ENCODE measurements at regions not wholly inside any gene's neighbourhood (a gene's known extent, or its start where the extent isn't known, plus 50 kb on each side); places are given as distances from the start of the nearest gene placed in this dataset.
A peak's percentile ranks its signal among the peaks of the same experiment; 100 is the strongest.
"Not testable (repeated sequence)": the region's sequence is repeated elsewhere in the genome, so short reads cannot be mapped to it uniquely, and the experiment has no call there.

GRCh38 chrX:130529531-130529930, 127.7 kb downstream of the RBMX2 start:
- TF ChIP-seq CTCF (IDR thresholded peaks at IDR 0.05; ENCODE audit: low read length, missing control alignments), result no peak
- no peak for DNase-seq (ENCODE audit: low read depth)
- no peak overlapping the region for H3K4me3 ChIP-seq (replicated peaks; ENCODE audit: low read depth, low read length)

- H3K4me3 ChIP-seq (replicated peaks; ENCODE audit: low read depth, low read length), result no peak overlapping the region
- DNase-seq (ENCODE audit: low read depth), result no peak
- TF ChIP-seq CTCF (IDR thresholded peaks at IDR 0.05; ENCODE audit: low read length, missing control alignments), result no peak
Measured at GRCh38 chrX:130531066-130531465, 129.3 kb downstream of the RBMX2 start.

- TF ChIP-seq CTCF (IDR thresholded peaks at IDR 0.05; ENCODE audit: low read length, missing control alignments), result peak; percentile 65
- H3K4me3 ChIP-seq (replicated peaks; ENCODE audit: low read depth, low read length), result no peak overlapping the region
- peak; percentile 57 for DNase-seq (ENCODE audit: low read depth)
Measured at GRCh38 chrX:130539721-130540321, 138.0 kb downstream of the RBMX2 start.

GRCh38 chrX:130543603-130544325, 142.0 kb downstream of the RBMX2 start:
- H3K4me3 ChIP-seq (replicated peaks; ENCODE audit: low read depth, low read length), result no peak overlapping the region
- no peak for TF ChIP-seq CTCF (IDR thresholded peaks at IDR 0.05; ENCODE audit: low read length, missing control alignments)
- no peak for DNase-seq (ENCODE audit: low read depth)

- H3K4me3 ChIP-seq (replicated peaks; ENCODE audit: low read depth, low read length), result no peak overlapping the region
- DNase-seq (ENCODE audit: low read depth), result no peak
- no peak for TF ChIP-seq CTCF (IDR thresholded peaks at IDR 0.05; ENCODE audit: low read length, missing control alignments)
Measured at GRCh38 chrX:130545796-130546195, 144.0 kb downstream of the RBMX2 start.

- DNase-seq (ENCODE audit: low read depth), result peak; percentile 1
Measured at GRCh38 chrX:130549382-130549781, 147.6 kb downstream of the RBMX2 start.

GRCh38 chrX:130550351-130550750, 148.6 kb downstream of the RBMX2 start:
- no peak overlapping the region for H3K4me3 ChIP-seq (replicated peaks; ENCODE audit: low read depth, low read length)
- no peak for TF ChIP-seq CTCF (IDR thresholded peaks at IDR 0.05; ENCODE audit: low read length, missing control alignments)
- DNase-seq (ENCODE audit: low read depth), result no peak

More at GRCh38 chrX:130549382-130549781, 147.6 kb downstream of the RBMX2 start:
- H3K4me3 ChIP-seq (replicated peaks; ENCODE audit: low read depth, low read length), result not testable (repeated sequence)
